ENCODE measurements at regions not wholly inside any gene's neighbourhood (a gene's known extent, or its start where the extent isn't known, plus 50 kb on each side); places are given as distances from the start of the nearest gene placed in this dataset.

GRCh38 chr4:180491210-180491609 lies 1752.0 kb upstream of the TENM3 start:
- TF ChIP-seq CTCF (IDR thresholded peaks at IDR 0.05; ENCODE audit: low read depth, low read length), result no peak
- no peak for DNase-seq (ENCODE audit: extremely low read depth, low read depth)

GRCh38 chr4:180493299-180493698 lies 1749.9 kb upstream of the TENM3 start:
- no peak for DNase-seq (ENCODE audit: extremely low read depth, low read depth)
- TF ChIP-seq CTCF (IDR thresholded peaks at IDR 0.05; ENCODE audit: low read depth, low read length), result no peak

GRCh38 chr4:180500154-180500553 lies 1743.0 kb upstream of the TENM3 start:
- no peak for TF ChIP-seq CTCF (IDR thresholded peaks at IDR 0.05; ENCODE audit: low read depth, low read length)
- no peak for DNase-seq (ENCODE audit: extremely low read depth, low read depth)

- no peak for TF ChIP-seq CTCF (IDR thresholded peaks at IDR 0.05; ENCODE audit: low read depth, low read length)
- no peak for DNase-seq (ENCODE audit: extremely low read depth, low read depth)
These were observed 1730.3 kb upstream of the TENM3 start for GRCh38 chr4:180512801-180513475.

- no peak for DNase-seq (ENCODE audit: extremely low read depth, low read depth)
These were observed 1724.3 kb upstream of the TENM3 start for GRCh38 chr4:180518906-180519305.

GRCh38 chr4:180521181-180521580 lies 1722.0 kb upstream of the TENM3 start:
- no peak for DNase-seq (ENCODE audit: extremely low read depth, low read depth)
- no peak for TF ChIP-seq CTCF (IDR thresholded peaks at IDR 0.05; ENCODE audit: low read depth, low read length)

More at GRCh38 chr4:180518906-180519305, 1724.3 kb upstream of the TENM3 start:
- TF ChIP-seq CTCF (IDR thresholded peaks at IDR 0.05; ENCODE audit: low read depth, low read length), result no peak

- no peak for TF ChIP-seq CTCF (IDR thresholded peaks at IDR 0.05; ENCODE audit: low read depth, low read length)
- no peak for DNase-seq (ENCODE audit: extremely low read depth, low read depth)
These were observed 1717.6 kb upstream of the TENM3 start for GRCh38 chr4:180525523-180526077.
